ENCODE measurements at regions not wholly inside any gene's neighbourhood (a gene's known extent, or its start where the extent isn't known, plus 50 kb on each side); places are given as distances from the start of the nearest gene placed in this dataset.

- 0 out of 2 replicates have a peak, but pooled peaks have one; percentile 36 for TF ChIP-seq ZNF768 (tag by site-specific recombination; IDR thresholded peaks at IDR 0.05)
- TF ChIP-seq ZNF449 (tag by site-specific recombination; IDR thresholded peaks at IDR 0.05): no peak
- Histone ChIP-seq H3K27ac (ENCODE audit: extremely low read depth, low read depth, low read length) (no peak overlapping the region), H3K9me3 (ENCODE audit: control insufficient read depth, insufficient read depth, low read depth, low read length) (no peaks in the 10 kb centered on the region), H3K36me3 (ENCODE audit: control insufficient read depth in 2 of 2, insufficient read depth in 1 of 2, low read length in 2 of 2) (no peaks in the 10 kb centered on the region), H3K4me1 (ENCODE audit: control insufficient read depth, insufficient read depth, low read length) (no peaks in the 10 kb centered on the region), H3K4me3 (ENCODE audit: low read depth, low read length) (no peak overlapping the region)
- CTCF ChIA-PET: interaction anchor here (0.6 to 1.1 kb wide), 3 partner anchors 8 to 144 kb away, joined by 3 to 4 read pairs (median 4); no protein-coding TSS in a partner anchor
- POLR2A ChIA-PET: no interaction called here
These were observed 152.0 kb downstream of the BCOR start for GRCh38 chrX:39945709-39946108.

GRCh38 chrX:39946822-39947221 lies 150.9 kb downstream of the BCOR start:
- H3K4me3 ChIP-seq (ENCODE audit: low read depth, low read length): no peak overlapping the region
- no peaks in the 10 kb centered on the region for H3K4me1 ChIP-seq (ENCODE audit: control insufficient read depth, insufficient read depth, low read length)
- no peaks in the 10 kb centered on the region for H3K36me3 ChIP-seq (ENCODE audit: control insufficient read depth in 2 of 2, insufficient read depth in 1 of 2, low read length in 2 of 2)
- no peaks in the 10 kb centered on the region for H3K9me3 ChIP-seq (ENCODE audit: control insufficient read depth, insufficient read depth, low read depth, low read length)
- ChIA-PET CTCF (interaction anchor here (0.6 to 0.7 kb wide), 2 partner anchors 23 to 91 kb away, joined by 3 read pairs; no protein-coding TSS in a partner anchor), POLR2A (no interaction called here)
- peak; percentile 38 for TF ChIP-seq ZIC2 (tag by site-specific recombination; IDR thresholded peaks at IDR 0.05)
- TF ChIP-seq ZNF768 (tag by site-specific recombination; IDR thresholded peaks at IDR 0.05): no peak
- H3K27ac ChIP-seq (ENCODE audit: extremely low read depth, low read depth, low read length): no peak overlapping the region

- no peaks in the 10 kb centered on the region for H3K36me3 ChIP-seq (ENCODE audit: control insufficient read depth in 2 of 2, insufficient read depth in 1 of 2, low read length in 2 of 2)
- TF ChIP-seq ZNF596 (tag by site-specific recombination; IDR thresholded peaks at IDR 0.05) (no peak), ZNF560 (tag by site-specific recombination; IDR thresholded peaks at IDR 0.05; ENCODE audit: borderline replicate concordance) (no peak), ZNF214 (tag by site-specific recombination; IDR thresholded peaks at IDR 0.05; ENCODE audit: borderline replicate concordance) (no peak), ZNF621 (tag by site-specific recombination; IDR thresholded peaks at IDR 0.05) (no peak), RBAK (tag by site-specific recombination; IDR thresholded peaks at IDR 0.05) (no peak), ZNF843 (tag by site-specific recombination; IDR thresholded peaks at IDR 0.05) (no peak), ZNF280D (tag by site-specific recombination; IDR thresholded peaks at IDR 0.05) (no peak), ZNF707 (tag by site-specific recombination; IDR thresholded peaks at IDR 0.05) (no peak)
- CTCF ChIA-PET: interaction anchor here (0.6 to 0.8 kb wide), 2 partner anchors 11 to 292 kb away, joined by 3 to 4 read pairs; no protein-coding TSS in a partner anchor
- no peaks in the 10 kb centered on the region for H3K9me3 ChIP-seq (ENCODE audit: control insufficient read depth, insufficient read depth, low read depth, low read length)
- H3K27ac ChIP-seq (ENCODE audit: extremely low read depth, low read depth, low read length): no peak overlapping the region
- peaks cover 3% of the 10 kb centered on the region; the same call in 1 of the 2 replicates for H3K4me1 ChIP-seq (ENCODE audit: control insufficient read depth, insufficient read depth, low read length)
- no peak overlapping the region for H3K4me3 ChIP-seq (ENCODE audit: low read depth, low read length)
- POLR2A ChIA-PET: interaction anchor here (0.6 kb wide), 1 partner anchor 261 kb away, joined by 5 read pairs; no protein-coding TSS in a partner anchor
These were observed 149.2 kb downstream of the BCOR start for GRCh38 chrX:39948582-39948981.

- H3K27ac ChIP-seq (ENCODE audit: extremely low read depth, low read depth, low read length): no peak overlapping the region
- ChIA-PET CTCF (interaction anchor here (0.6 kb wide), 1 partner anchor 317 kb away, joined by 4 read pairs; no protein-coding TSS in a partner anchor), POLR2A (interaction anchor here (1.0 kb wide), 1 partner anchor 65 kb away, joined by 4 read pairs; no protein-coding TSS in a partner anchor)
- peaks cover 6% of the 10 kb centered on the region; the same call in 1 of the 2 replicates for H3K4me1 ChIP-seq (ENCODE audit: control insufficient read depth, insufficient read depth, low read length)
- H3K4me3 ChIP-seq (ENCODE audit: low read depth, low read length): no peak overlapping the region
- no peaks in the 10 kb centered on the region for H3K36me3 ChIP-seq (ENCODE audit: control insufficient read depth in 2 of 2, insufficient read depth in 1 of 2, low read length in 2 of 2)
- H3K9me3 ChIP-seq (ENCODE audit: control insufficient read depth, insufficient read depth, low read depth, low read length): no peaks in the 10 kb centered on the region
- TF ChIP-seq ZFP41 (tag by site-specific recombination; IDR thresholded peaks at IDR 0.05; ENCODE audit: borderline replicate concordance): no peak
- no peak for TF ChIP-seq ZXDB (tag by site-specific recombination; IDR thresholded peaks at IDR 0.05)
- no peak for TF ChIP-seq ZNF664 (tag by site-specific recombination; IDR thresholded peaks at IDR 0.05)
- TF ChIP-seq ZBTB1 (tag by site-specific recombination; IDR thresholded peaks at IDR 0.05): no peak
- no peak for TF ChIP-seq REST (tag by site-specific recombination; IDR thresholded peaks at IDR 0.05)
- no peak for TF ChIP-seq ZNF423 (tag by site-specific recombination; IDR thresholded peaks at IDR 0.05)
- TF ChIP-seq ZNF776 (tag by site-specific recombination; IDR thresholded peaks at IDR 0.05; ENCODE audit: borderline replicate concordance): no peak
- TF ChIP-seq ZNF837 (tag by site-specific recombination; IDR thresholded peaks at IDR 0.05): no peak
These were observed 147.6 kb downstream of the BCOR start for GRCh38 chrX:39950018-39950688.

Data from HEK293 (cell line).